IPS DF 4.7 (cell line): ENCODE measurements at regions not wholly inside any gene's neighbourhood (a gene's known extent, or its start where the extent isn't known, plus 50 kb on each side); places are given as distances from the start of the nearest gene placed in this dataset.
A peak's percentile ranks its signal among the peaks of the same experiment; 100 is the strongest.
"Not testable (repeated sequence)": the region's sequence is repeated elsewhere in the genome, so short reads cannot be mapped to it uniquely, and the experiment has no call there.

Experiments used
- DNase-seq: peaks from one replicate; pipeline ENCODE4 v3.0.0-alpha.2; 2013; ENCODE audit warnings: low spot score; ENCODE audit errors: extremely low read depth

GRCh38 chr4:72884225-72884624 lies 185.3 kb downstream of the COX18 start:
- not testable (repeated sequence) for DNase-seq

- no peak for DNase-seq
Observed at GRCh38 chr4:72876946-72877345, 192.6 kb downstream of the COX18 start.

- no peak for DNase-seq
Observed at GRCh38 chr4:72875545-72875944, 194.0 kb downstream of the COX18 start.

- DNase-seq = no peak
Observed at GRCh38 chr4:72875138-72875537, 194.4 kb downstream of the COX18 start.

GRCh38 chr4:72864898-72865297 lies 204.6 kb downstream of the COX18 start:
- DNase-seq = no peak

GRCh38 chr4:72864277-72864676 lies 205.2 kb downstream of the COX18 start:
- not testable (repeated sequence) for DNase-seq

GRCh38 chr4:72860766-72861165 lies 208.8 kb downstream of the COX18 start:
- DNase-seq = no peak

- DNase-seq = no peak
Observed at GRCh38 chr4:72858328-72858727, 211.2 kb downstream of the COX18 start.

- DNase-seq = no peak
Observed at GRCh38 chr4:72857787-72858186, 211.7 kb downstream of the COX18 start.

GRCh38 chr4:72857216-72857615 lies 212.3 kb downstream of the COX18 start:
- no peak for DNase-seq

- peak; percentile 25 for DNase-seq
Observed at GRCh38 chr4:72846280-72847111, 223.0 kb downstream of the COX18 start.

- no peak for DNase-seq
Observed at GRCh38 chr4:72843466-72843865, 226.1 kb downstream of the COX18 start.

GRCh38 chr4:72842323-72842722 lies 227.2 kb downstream of the COX18 start:
- no peak for DNase-seq

- not testable (repeated sequence) for DNase-seq
Observed at GRCh38 chr4:72840166-72840565, 229.3 kb downstream of the COX18 start.

GRCh38 chr4:72828864-72829263 lies 240.7 kb downstream of the COX18 start:
- no peak for DNase-seq

GRCh38 chr4:72827968-72828367 lies 241.5 kb downstream of the COX18 start:
- DNase-seq = no peak

- DNase-seq = no peak
Observed at GRCh38 chr4:72820107-72820506, 249.4 kb downstream of the COX18 start.

- no peak for DNase-seq
Observed at GRCh38 chr4:72817012-72817411, 248.0 kb upstream of the ADAMTS3 start.

GRCh38 chr4:72814241-72814640 lies 245.2 kb upstream of the ADAMTS3 start:
- DNase-seq = no peak

GRCh38 chr4:72809208-72809607 lies 240.2 kb upstream of the ADAMTS3 start:
- DNase-seq = no peak

- DNase-seq = no peak
Observed at GRCh38 chr4:72805284-72805683, 236.3 kb upstream of the ADAMTS3 start.

GRCh38 chr4:72797486-72797885 lies 228.5 kb upstream of the ADAMTS3 start:
- no peak for DNase-seq

GRCh38 chr4:72791054-72791453 lies 222.0 kb upstream of the ADAMTS3 start:
- no peak for DNase-seq
